Peyer's patch (tissue), 4 donors: ENCODE measurements at regions not wholly inside any gene's neighbourhood (a gene's known extent, or its start where the extent isn't known, plus 50 kb on each side); places are given as distances from the start of the nearest gene placed in this dataset.

Experiments used
- POLR2A ChIP-seq, 2 donors: fragments of 450-650 bp; IDR thresholded peaks; one replicate each; pipeline ENCODE4 v1.5.1; 2017; ENCODE audit warnings: antibody characterized with exemption in 2 of 2, mild to moderate bottlenecking in 2 of 2, moderate library complexity in 2 of 2
- TF ChIP-seq, protein P1 (sequence below), 6 experiments: fragments of 450-650 bp in 4 of 6; fragments of 200-600 bp in 2 of 6; sonication (generic) in 1 of 6; IDR thresholded peaks; one replicate each; pipeline ENCODE4 v1.5.1; 2017 to 2019; ENCODE audit warnings: antibody characterized with exemption in 6 of 6, mild to moderate bottlenecking in 3 of 6, moderate library complexity in 1 of 6

- TF ChIP-seq, protein P1, sequence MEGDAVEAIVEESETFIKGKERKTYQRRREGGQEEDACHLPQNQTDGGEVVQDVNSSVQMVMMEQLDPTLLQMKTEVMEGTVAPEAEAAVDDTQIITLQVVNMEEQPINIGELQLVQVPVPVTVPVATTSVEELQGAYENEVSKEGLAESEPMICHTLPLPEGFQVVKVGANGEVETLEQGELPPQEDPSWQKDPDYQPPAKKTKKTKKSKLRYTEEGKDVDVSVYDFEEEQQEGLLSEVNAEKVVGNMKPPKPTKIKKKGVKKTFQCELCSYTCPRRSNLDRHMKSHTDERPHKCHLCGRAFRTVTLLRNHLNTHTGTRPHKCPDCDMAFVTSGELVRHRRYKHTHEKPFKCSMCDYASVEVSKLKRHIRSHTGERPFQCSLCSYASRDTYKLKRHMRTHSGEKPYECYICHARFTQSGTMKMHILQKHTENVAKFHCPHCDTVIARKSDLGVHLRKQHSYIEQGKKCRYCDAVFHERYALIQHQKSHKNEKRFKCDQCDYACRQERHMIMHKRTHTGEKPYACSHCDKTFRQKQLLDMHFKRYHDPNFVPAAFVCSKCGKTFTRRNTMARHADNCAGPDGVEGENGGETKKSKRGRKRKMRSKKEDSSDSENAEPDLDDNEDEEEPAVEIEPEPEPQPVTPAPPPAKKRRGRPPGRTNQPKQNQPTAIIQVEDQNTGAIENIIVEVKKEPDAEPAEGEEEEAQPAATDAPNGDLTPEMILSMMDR (IDR thresholded peaks at IDR 0.05) = no peak
- no peak for TF ChIP-seq POLR2A (IDR thresholded peaks at IDR 0.05)
Observed at GRCh38 chr7:70867513-70867912, 264.4 kb upstream of the GALNT17 start.
